Left lung (tissue), 4 donors: ENCODE measurements at regions not wholly inside any gene's neighbourhood (a gene's known extent, or its start where the extent isn't known, plus 50 kb on each side); places are given as distances from the start of the nearest gene placed in this dataset.

Experiments
- ATAC-seq: fragments of 200-7000 bp; cut with Tn5 transposase; one replicate; pipeline ENCODE4 v1.9.1; 2020; ENCODE audit warnings: moderate library complexity
- DNase-seq, 4 donors: peaks; one replicate each; pipeline ENCODE4 v3.0.0-alpha.2; 2013 to 2020
- H3K27ac ChIP-seq, 2 donors: fragments of 200-600 bp; sonication (generic) in 1 of 2; one replicate each; pipeline versions ENCODE4 v1.5.0 to v1.8.0; 2020 to 2021
- H3K27me3 ChIP-seq, 2 donors: fragments of 200-600 bp; sonication (generic) in 1 of 2; one replicate each; pipeline versions ENCODE4 v1.5.0 to v1.8.0; 2020 to 2021
- H3K36me3 ChIP-seq, 2 donors: fragments of 200-600 bp; sonication (generic) in 1 of 2; one replicate each; pipeline versions ENCODE4 v1.5.0 to v1.8.0; 2020 to 2021
- H3K4me1 ChIP-seq, 2 donors: fragments of 200-600 bp; one replicate each; pipeline ENCODE4 v1.8.0; 2021
- H3K4me3 ChIP-seq, 2 donors: fragments of 200-600 bp; sonication (generic) in 1 of 2; one replicate each; pipeline versions ENCODE4 v1.5.0 to v1.8.0; 2020 to 2021; ENCODE audit warnings: mild to moderate bottlenecking in 1 of 2
- H3K9me3 ChIP-seq, 2 donors: fragments of 200-600 bp; sonication (generic) in 1 of 2; one replicate each; pipeline versions ENCODE4 v1.5.0 to v1.8.0; 2020 to 2021
- intact Hi-C, 2 donors: fragments of 100-400 bp; cut with DNase I; formaldehyde crosslinking; loops; one replicate each; pipeline versions ENCODE4 v1.11.2 to v1.14.2; 2022
- TF ChIP-seq, protein P1 (sequence below), 2 donors: fragments of 200-600 bp; sonication (generic) in 1 of 2; IDR thresholded peaks; one replicate each; pipeline versions ENCODE4 v1.5.0 to v1.8.0; 2021; ENCODE audit warnings: antibody characterized with exemption in 2 of 2
- donor health status: DM: no; HTN: yes; CAD: no.
- donor health status: DM: no; HTN: no; CAD: no.

DNA sequence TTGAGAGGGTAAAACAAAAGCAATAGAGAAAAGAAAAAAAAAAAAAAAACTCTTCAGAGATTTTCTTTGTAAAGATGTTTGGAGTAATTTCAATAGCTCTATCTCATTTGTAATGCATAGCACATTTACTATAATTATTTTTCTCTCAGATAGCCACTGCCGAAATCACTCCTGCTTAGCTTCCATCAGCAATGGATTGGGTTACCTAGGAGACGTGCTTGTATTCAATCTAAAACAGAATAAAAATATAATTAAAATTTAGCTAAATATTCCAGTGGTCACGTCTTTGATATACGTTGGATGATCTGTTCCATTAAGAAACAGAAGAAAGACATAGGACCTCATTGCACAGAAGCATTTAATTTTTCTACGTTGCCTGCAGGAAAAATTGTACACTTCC is 1435.7 kb upstream of the DDX18 start:
- no peak for ATAC-seq
- TF ChIP-seq, protein P1, sequence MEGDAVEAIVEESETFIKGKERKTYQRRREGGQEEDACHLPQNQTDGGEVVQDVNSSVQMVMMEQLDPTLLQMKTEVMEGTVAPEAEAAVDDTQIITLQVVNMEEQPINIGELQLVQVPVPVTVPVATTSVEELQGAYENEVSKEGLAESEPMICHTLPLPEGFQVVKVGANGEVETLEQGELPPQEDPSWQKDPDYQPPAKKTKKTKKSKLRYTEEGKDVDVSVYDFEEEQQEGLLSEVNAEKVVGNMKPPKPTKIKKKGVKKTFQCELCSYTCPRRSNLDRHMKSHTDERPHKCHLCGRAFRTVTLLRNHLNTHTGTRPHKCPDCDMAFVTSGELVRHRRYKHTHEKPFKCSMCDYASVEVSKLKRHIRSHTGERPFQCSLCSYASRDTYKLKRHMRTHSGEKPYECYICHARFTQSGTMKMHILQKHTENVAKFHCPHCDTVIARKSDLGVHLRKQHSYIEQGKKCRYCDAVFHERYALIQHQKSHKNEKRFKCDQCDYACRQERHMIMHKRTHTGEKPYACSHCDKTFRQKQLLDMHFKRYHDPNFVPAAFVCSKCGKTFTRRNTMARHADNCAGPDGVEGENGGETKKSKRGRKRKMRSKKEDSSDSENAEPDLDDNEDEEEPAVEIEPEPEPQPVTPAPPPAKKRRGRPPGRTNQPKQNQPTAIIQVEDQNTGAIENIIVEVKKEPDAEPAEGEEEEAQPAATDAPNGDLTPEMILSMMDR (IDR thresholded peaks at IDR 0.05), result no peak
- H3K9me3 ChIP-seq, result peaks cover 0 to 5% of the 10 kb centered on the region in 2 donors
- no peaks in the 10 kb centered on the region for H3K4me1 ChIP-seq
- no peak overlapping the region for H3K27ac ChIP-seq
- no peaks in the 10 kb centered on the region for H3K36me3 ChIP-seq
- H3K4me3 ChIP-seq, result no peak overlapping the region
- no peaks in the 10 kb centered on the region for H3K27me3 ChIP-seq
- no peak for DNase-seq
- intact Hi-C loops, result no loop called here

DNA sequence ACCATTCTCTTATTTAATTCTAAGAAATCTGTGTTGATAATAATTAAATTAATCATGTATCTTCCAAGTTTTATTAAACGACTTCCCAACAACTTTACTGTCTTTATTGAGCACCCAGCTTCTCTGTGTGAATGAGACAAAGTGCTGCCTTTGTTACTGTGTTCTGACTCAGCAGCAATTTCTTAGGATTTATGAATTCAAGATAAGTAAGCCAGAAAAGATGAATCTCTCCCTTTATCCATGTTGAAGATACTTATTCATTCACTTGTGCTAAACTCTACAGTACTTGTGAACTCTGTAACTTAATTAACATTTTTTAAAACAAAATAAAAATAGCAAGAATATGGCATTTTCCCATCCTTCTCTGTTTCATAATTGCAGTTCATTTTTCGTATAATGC is 1403.3 kb upstream of the DDX18 start:
- no peaks in the 10 kb centered on the region for H3K36me3 ChIP-seq

DNA sequence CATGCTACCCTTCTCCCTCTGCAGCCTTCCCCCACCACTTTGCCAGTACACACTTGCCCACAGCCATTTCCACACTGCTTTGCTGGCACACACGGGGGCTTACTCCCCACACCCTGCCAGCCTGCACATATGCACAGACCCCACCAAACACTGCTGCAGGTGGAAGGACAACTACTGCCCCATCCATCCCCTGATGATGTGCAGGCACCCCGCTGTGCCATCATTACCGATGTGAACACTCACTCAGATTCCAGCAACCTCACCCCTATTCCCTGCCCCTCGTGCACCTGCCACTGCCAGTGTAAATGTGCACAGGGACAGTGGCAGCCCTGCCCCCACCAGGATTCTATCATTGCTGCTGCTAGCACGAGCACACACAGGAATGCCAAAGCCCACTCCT is 1400.8 kb upstream of the DDX18 start:
- TF ChIP-seq, protein P1 (IDR thresholded peaks at IDR 0.05), result no peak
- Histone ChIP-seq H3K36me3 (no peaks in the 10 kb centered on the region), H3K27me3 (no peaks in the 10 kb centered on the region), H3K4me1 (no peaks in the 10 kb centered on the region), H3K27ac (no peak overlapping the region), H3K4me3 (no peak overlapping the region), H3K9me3 (peaks cover 0 to 25% of the 10 kb centered on the region in 2 donors)
- intact Hi-C loops, result no loop called here
- DNase-seq (no peak), ATAC-seq (no peak)

More for the DNA sequence above, 1403.3 kb upstream of the DDX18 start:
- H3K4me1 ChIP-seq, result no peaks in the 10 kb centered on the region
- ATAC-seq (no peak), DNase-seq (no peak)
- intact Hi-C loops, result no loop called here
- H3K4me3 ChIP-seq, result no peak overlapping the region
- TF ChIP-seq, protein P1 (IDR thresholded peaks at IDR 0.05), result no peak
- no peak overlapping the region for H3K27ac ChIP-seq
- no peaks in the 10 kb centered on the region for H3K27me3 ChIP-seq
- peaks cover 0 to 24% of the 10 kb centered on the region in 2 donors for H3K9me3 ChIP-seq

DNA sequence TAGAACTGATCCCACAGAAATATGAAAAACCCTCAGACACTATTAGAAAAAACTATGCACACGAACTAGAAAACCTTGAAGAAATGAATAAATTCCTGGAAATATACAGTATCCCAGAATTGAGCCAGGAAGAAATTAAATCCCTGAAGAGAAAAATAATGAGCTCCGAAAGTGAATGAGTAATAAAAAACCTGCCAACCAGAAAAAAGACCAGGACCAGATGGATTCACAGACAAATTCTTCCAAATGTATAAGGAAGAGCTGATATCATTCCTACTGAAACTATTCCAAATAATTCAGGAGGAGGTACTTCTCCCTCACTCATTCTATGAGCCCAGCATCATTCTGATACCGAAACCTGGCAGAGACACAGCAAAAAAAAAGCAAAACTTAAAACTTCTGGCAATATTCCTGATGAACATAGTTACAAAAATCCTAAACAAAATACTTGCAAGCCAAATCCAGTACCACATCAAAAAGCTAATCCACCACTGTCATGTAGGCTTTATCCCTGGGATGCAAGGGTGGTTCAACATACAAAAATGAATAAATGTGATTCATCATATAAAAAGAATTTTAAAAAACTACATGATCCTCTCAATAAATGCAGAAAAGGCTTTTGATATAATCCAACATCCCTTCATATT is 1397.6 kb upstream of the DDX18 start:
- ATAC-seq, result no peak
- peaks cover 0 to 21% of the 10 kb centered on the region in 2 donors for H3K9me3 ChIP-seq
- TF ChIP-seq, protein P1 (IDR thresholded peaks at IDR 0.05), result no peak
- H3K27ac ChIP-seq, result no peak overlapping the region
- intact Hi-C loops, result no loop called here
- H3K36me3 ChIP-seq, result no peaks in the 10 kb centered on the region
- H3K27me3 ChIP-seq, result no peaks in the 10 kb centered on the region
- H3K4me3 ChIP-seq, result no peak overlapping the region
- DNase-seq, result no peak
- no peaks in the 10 kb centered on the region for H3K4me1 ChIP-seq

DNA sequence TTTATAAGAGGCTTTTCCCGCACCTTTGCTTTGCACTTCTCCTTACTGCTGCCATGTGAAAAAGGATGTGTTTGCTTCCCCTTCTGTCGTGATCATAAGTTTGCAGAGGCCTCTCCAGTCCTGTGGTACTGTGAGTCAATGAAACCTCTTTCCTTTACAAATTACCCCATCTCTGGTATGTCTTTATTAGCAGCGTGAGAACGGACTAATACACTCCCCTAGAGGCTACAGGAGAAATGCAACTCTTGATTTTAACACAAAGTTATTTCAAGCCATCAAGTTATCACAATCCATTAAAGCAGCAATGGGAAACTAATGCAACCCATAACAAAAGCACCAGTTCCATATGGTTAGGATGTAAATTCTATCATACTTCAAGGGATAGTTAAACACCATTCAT is 1378.8 kb upstream of the DDX18 start:
- H3K4me1 ChIP-seq, result no peaks in the 10 kb centered on the region
- no peak for DNase-seq
- TF ChIP-seq, protein P1 (IDR thresholded peaks at IDR 0.05), result no peak
- peaks cover 0 to 16% of the 10 kb centered on the region in 2 donors for H3K9me3 ChIP-seq
- no peak for ATAC-seq
- no peak overlapping the region for H3K4me3 ChIP-seq
- intact Hi-C loops, result no loop called here
- H3K27ac ChIP-seq, result no peak overlapping the region
- no peaks in the 10 kb centered on the region for H3K36me3 ChIP-seq
- H3K27me3 ChIP-seq, result no peaks in the 10 kb centered on the region
